Umbilical cord (tissue), 1 donor: ENCODE measurements at regions not wholly inside any gene's neighbourhood (a gene's known extent, or its start where the extent isn't known, plus 50 kb on each side); places are given as distances from the start of the nearest gene placed in this dataset.
"Not testable (repeated sequence)": the region's sequence is repeated elsewhere in the genome, so short reads cannot be mapped to it uniquely, and the experiment has no call there.

Experiments
- DNase-seq: peaks from one replicate; pipeline ENCODE4 v3.0.0-alpha.2; 2015; ENCODE audit warnings: low spot score

DNA sequence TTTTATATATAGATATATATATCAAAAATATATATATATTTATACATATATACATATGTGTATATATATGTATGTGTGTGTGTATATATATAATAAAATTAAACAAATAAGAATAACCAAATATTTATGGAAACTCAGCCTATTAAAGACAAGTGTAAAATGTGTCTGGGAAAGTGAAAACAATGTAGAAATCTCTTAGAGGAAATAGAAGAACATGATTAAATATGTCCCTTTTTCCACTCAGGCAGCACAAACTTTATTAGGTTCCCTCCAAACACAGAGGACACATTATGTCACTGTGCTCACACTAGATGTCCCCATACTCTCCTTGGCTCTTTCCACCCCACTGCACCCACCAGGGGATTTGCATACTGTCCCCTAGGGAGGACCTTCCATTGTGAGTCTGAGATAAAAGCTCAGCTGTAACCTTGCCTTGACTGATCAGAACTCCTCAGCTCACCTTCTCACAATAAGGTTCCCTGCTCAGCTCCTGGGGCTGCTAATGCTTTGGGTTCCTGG, 1360.7 kb downstream of the RPIA start:
- DNase-seq = not testable (repeated sequence)

DNA sequence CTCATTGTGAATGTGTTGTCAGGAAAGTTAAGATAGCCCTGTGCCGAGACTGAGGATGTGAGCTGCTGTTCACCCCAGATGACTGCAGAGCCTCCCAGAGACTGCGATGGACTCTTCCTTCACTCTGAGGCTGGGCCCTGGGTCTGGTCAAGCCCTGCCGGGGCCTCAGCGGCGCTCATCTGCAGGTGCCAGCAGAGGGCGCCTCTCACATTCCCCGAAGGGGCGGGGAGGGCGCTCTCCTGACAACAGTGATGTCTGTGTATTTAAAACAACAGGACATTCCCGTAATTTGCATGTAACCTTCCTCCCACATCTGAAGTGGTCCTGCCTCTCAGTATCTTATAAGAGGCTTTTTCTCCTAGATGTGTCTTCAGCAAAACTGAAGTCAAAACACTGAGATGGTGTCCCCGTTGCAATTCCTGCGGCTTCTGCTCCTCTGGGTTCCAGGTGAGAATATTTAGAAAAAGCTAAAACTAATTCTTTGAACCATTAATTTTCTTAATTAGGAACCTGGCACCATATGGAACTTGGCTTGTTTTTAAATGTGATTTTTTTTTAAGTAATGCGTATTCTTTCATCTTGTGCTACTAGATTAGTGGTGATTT, 1377.9 kb downstream of the RPIA start:
- DNase-seq = no peak

- no peak for DNase-seq
These were observed 1384.8 kb downstream of the RPIA start for GRCh38 chr2:90076311-90076710.

GRCh38 chr2:90077948-90078347, 1386.5 kb downstream of the RPIA start:
- no peak for DNase-seq

- DNase-seq = no peak
These were observed 1387.9 kb downstream of the RPIA start for GRCh38 chr2:90079374-90079773.

DNA sequence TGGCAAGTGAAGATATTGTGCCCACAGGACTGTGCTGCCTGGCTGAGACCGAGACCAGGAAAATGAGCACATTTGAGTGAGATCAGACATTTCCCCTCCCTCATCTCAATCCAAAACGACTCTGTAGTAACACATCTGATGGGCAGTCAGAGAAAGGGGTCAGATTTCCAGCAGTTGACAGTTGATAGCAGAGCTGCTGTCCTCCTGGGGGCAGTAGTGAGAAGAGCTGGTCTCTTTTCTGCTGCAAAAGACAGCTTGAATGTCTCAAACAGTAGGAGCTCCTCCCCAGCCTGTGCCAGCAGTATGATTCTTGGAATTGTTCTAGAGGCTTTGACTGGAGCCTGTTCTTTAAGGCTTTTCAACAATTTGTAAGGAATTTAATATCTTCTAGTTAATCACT, 1396.3 kb downstream of the RPIA start:
- DNase-seq = not testable (repeated sequence)

- not testable (repeated sequence) for DNase-seq
These were observed 1402.2 kb downstream of the RPIA start for GRCh38 chr2:90093571-90094270.

GRCh38 chr2:90097617-90098016, 1406.1 kb downstream of the RPIA start:
- not testable (repeated sequence) for DNase-seq

DNA sequence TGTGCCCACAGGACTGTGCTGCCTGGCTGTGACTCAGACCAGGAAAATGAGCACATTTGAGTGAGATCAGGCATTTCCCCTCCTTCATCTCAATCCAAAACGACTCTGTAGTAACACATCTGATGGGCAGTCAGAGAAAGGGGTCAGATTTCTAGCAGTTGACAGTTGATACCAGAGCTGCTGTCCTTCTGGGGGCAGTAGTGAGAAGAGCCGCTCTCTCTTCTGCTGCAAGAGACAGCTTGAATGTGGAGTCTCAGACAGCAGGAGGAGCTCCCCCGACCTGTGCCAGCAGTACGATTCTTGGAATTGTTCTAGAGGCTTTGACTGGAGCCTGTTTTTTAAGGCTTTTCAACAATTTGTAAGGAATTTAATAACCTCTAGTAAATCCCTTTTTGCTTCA, 1413.7 kb downstream of the RPIA start:
- not testable (repeated sequence) for DNase-seq

- DNase-seq = not testable (repeated sequence)
These were observed 1431.9 kb downstream of the RPIA start for GRCh38 chr2:90123409-90123808.

- DNase-seq = not testable (repeated sequence)
These were observed 1447.6 kb downstream of the RPIA start for GRCh38 chr2:90139046-90139445.

DNA sequence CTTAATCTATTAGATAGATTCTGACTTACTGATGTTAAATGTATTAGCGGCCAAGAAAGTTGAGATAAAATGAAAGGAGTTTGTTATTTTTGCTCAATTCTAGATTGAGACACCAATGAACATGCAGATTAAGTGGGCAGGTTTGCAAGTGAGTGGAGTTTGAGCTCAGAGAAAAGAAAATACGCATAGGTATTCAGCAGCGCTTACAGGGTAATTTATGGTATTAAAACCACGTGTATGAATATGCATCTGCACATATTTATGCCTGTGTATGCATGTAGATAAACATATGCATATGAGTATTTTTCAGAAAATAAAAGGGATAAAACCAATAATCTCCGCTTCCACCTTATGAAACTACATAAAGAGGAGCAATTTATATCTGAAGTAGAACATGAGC, 1450.1 kb downstream of the RPIA start:
- not testable (repeated sequence) for DNase-seq

DNA sequence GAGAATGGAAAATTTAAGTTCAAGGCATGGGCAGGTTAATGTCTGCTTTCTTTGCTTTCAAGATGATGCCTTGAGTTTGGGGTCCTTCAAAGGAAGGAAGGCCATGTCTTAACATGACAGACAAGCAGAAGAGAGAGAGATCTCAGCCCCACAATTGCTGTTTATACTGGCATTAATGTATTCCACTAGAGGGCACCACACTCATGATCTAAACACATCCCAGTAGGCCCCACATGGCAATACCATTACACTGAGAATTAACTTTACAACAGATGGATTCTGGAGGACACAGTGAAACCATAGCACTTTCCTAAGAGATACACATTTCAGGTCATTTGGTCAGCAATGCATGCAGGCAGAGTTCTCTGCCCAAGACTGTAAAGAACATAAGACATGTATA, 1460.3 kb downstream of the RPIA start:
- not testable (repeated sequence) for DNase-seq

DNA sequence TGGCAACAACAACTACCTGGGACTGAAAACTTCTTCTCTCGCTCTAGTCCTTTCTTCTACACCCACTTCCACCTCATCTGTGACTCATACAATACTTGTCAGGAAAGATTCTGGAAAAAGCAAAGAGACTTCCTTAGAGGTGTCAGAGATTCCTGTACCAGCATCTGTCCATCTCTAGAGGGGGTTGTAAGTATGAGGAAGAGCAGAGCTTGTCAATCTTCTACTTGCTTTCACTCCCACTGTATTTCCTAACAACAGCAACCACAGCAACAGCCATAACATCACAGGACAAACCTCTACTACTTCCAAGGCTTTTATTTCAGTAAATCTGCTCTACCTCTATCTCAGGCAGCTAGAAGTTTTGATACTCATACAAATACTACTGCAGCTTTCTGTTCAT, 1479.5 kb downstream of the RPIA start:
- DNase-seq = not testable (repeated sequence)

GRCh38 chr2:90173081-90173480, 1481.6 kb downstream of the RPIA start:
- DNase-seq = not testable (repeated sequence)

DNA sequence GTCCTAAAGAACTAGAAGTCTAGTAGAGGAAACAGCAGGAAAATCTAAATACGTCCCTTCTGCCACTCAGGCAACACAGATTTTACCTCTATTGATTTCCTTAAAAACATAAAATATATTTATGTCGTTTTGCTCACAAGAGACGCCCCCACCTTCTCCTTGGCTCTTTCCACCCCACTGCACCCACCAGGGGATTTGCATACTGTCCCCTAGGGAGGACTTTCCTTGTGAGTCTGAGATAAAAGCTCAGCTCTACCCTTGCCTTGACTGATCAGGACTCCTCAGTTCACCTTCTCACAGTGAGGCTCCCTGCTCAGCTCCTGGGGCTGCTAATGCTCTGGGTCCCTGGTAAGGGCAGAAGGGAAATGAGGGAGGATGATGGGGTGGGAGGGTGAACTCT, 1488.1 kb downstream of the RPIA start:
- not testable (repeated sequence) for DNase-seq

GRCh38 chr2:90207454-90208058, 1516.1 kb downstream of the RPIA start:
- no peak for DNase-seq

- DNase-seq = no peak
These were observed 1517.5 kb downstream of the RPIA start for GRCh38 chr2:90209009-90209408.

DNA sequence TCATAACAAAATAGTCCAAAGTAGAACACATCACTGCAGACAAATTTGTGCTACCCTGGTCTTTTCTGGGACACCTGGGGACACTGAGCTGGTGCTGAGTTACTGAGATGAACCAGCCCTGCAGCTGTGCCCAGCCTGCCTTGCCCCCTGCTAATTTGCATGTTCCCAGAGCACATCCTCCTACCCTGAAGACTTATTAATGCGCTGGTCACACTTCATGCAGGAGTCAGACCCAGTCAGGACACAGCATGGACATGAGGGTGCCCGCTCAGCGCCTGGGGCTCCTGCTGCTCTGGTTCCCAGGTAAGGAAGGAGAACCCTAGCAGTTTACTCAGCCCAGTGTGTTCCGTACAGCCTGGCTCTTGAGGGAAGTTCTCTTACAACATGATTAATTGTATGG, 1518.3 kb downstream of the RPIA start:
- DNase-seq = no peak

DNA sequence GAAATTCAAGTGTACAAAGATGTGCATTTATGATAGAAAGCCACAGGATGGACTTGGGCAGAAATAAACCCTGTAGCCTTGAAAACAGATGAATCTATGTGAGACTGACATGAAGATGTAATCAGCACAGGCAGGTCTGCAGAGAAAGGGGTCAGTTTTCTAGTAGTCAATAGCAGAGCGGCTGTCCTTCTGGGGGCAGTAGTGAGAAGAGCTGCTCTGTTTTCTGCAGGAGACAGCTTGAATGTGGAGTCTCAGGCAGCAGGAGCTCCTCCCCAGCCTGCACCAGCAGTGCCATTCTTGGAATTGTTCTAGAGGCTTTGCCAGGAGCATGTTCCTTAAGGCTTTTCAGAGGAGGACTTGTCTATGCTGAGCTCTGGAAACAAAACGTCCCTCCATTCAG, 1524.4 kb downstream of the RPIA start:
- not testable (repeated sequence) for DNase-seq

DNA sequence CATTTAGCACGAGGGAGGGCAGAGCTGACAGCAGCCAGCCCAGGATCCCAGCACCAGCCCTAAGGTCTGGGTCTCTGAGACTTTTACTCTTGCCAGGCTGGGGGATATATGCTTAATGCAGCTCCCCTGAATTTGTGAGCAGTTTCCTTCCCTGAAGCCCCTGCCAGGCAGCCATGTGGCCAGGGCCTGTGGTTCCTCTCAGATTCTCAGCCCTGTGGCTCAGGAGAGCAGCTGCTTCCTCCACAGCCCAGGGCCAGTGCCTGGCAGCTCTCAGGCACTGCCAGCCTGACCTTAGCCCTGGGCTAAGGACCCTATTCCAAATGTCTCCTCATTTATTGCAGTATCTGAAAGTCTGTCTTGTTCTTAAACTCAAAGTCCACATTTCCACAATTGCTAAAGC, 1525.3 kb downstream of the RPIA start:
- DNase-seq = not testable (repeated sequence)

GRCh38 chr2:90218534-90218933, 1527.1 kb downstream of the RPIA start:
- not testable (repeated sequence) for DNase-seq
